Natural killer cell (primary cell): ENCODE measurements at regions not wholly inside any gene's neighbourhood (a gene's known extent, or its start where the extent isn't known, plus 50 kb on each side); places are given as distances from the start of the nearest gene placed in this dataset.

ENCODE experiments used
- ATAC-seq, 3 donors: fragments of 150-1000 bp in 2 of 3; fragments of 200-7000 bp in 1 of 3; cut with Tn5 transposase; 1 replicate in 1 of 3; 2 replicates in 2 of 3; pipeline ENCODE4 v1.10.0; 2021; ENCODE audit warnings: mild to moderate bottlenecking in 2 of 3, moderate library complexity in 2 of 3
- DNase-seq, 2 donors: peaks; one replicate each; pipeline versions ENCODE4 v3.0.0 to v3.0.0-alpha.2; 2013 to 2021; ENCODE audit warnings: mixed read lengths in 1 of 2
- H3K27ac ChIP-seq: one replicate; pipeline ENCODE4 v1.5.1; 2013; ENCODE audit warnings: mild to moderate bottlenecking, low read length
- H3K27me3 ChIP-seq: one replicate; pipeline ENCODE4 v1.6.1; 2013; ENCODE audit warnings: low read length; ENCODE audit not compliant: control insufficient read depth, insufficient read depth
- H3K36me3 ChIP-seq: one replicate; pipeline ENCODE4 v1.6.1; 2013; ENCODE audit warnings: low read length; ENCODE audit not compliant: control insufficient read depth, insufficient read depth
- H3K4me1 ChIP-seq: one replicate; pipeline ENCODE4 v1.6.1; 2013; ENCODE audit warnings: low read length; ENCODE audit not compliant: control insufficient read depth, insufficient read depth
- H3K4me3 ChIP-seq: one replicate; pipeline ENCODE4 v1.5.1; 2013; ENCODE audit warnings: low read length
- H3K9me3 ChIP-seq: one replicate; pipeline ENCODE4 v1.6.1; 2013; ENCODE audit warnings: low read length; ENCODE audit not compliant: control insufficient read depth, insufficient read depth
- H3K27ac Mint-ChIP-seq, 2 donors: one replicate each; pipeline ENCODE4 v1.8.0; 2022; ENCODE audit warnings: mild to moderate bottlenecking in 2 of 2, mixed read lengths in 2 of 2, moderate library complexity in 1 of 2
- H3K27me3 Mint-ChIP-seq, 2 donors: one replicate each; pipeline ENCODE4 v1.8.0; 2022; ENCODE audit warnings: low read depth in 2 of 2, mixed read lengths in 2 of 2
- H3K36me3 Mint-ChIP-seq: one replicate; pipeline ENCODE4 v1.8.0; 2022; ENCODE audit warnings: mixed read lengths
- H3K4me1 Mint-ChIP-seq, 2 donors: one replicate each; pipeline ENCODE4 v1.8.0; 2022; ENCODE audit warnings: mixed read lengths in 2 of 2
- H3K4me3 Mint-ChIP-seq: one replicate; pipeline ENCODE4 v1.8.0; 2022; ENCODE audit warnings: mild to moderate bottlenecking, moderate library complexity, mixed read lengths
- H3K9me3 Mint-ChIP-seq, 2 donors: one replicate each; pipeline ENCODE4 v1.8.0; 2022; ENCODE audit warnings: mixed read lengths in 2 of 2
- CTCF ChIP-seq: fragments of 200-600 bp; IDR thresholded peaks from one replicate; pipeline ENCODE4 v1.8.0; 2022; ENCODE audit warnings: antibody characterized with exemption
- WGBS: methylation state at CpG from one replicate; pipeline ENCODE4 v1.1.7; 2013; ENCODE audit warnings: missing lambda C conversion rate; ENCODE audit not compliant: insufficient coverage; 5-methylcytosine and 5-hydroxymethylcytosine counted together
- intact Hi-C: fragments of 100-400 bp; cut with micrococcal nuclease; formaldehyde crosslinking; loops from one replicate; pipeline ENCODE4 v1.14.2; 2022

- no peak overlapping the region for H3K27ac Mint-ChIP-seq
- ATAC-seq: no peak
- no peaks in the 10 kb centered on the region for H3K27me3 Mint-ChIP-seq
- intact Hi-C loops: no loop called here
- Histone ChIP-seq H3K4me1 (no peaks in the 10 kb centered on the region), H3K27me3 (no peaks in the 10 kb centered on the region), H3K36me3 (no peaks in the 10 kb centered on the region), H3K9me3 (no peaks in the 10 kb centered on the region), H3K27ac (no peak overlapping the region), H3K4me3 (no peak overlapping the region)
- no peaks in the 10 kb centered on the region for H3K36me3 Mint-ChIP-seq
- no peak for DNase-seq
- H3K4me1 Mint-ChIP-seq: no peaks in the 10 kb centered on the region
- TF ChIP-seq CTCF: no peak
- H3K4me3 Mint-ChIP-seq: no peak overlapping the region
- 0% methylated on average over 2 of the region's 2 CpGs for WGBS
- no peaks in the 10 kb centered on the region for H3K9me3 Mint-ChIP-seq
Observed at GRCh38 chr3:4234889-4235288, 68.3 kb upstream of the SETMAR start.

DNA sequence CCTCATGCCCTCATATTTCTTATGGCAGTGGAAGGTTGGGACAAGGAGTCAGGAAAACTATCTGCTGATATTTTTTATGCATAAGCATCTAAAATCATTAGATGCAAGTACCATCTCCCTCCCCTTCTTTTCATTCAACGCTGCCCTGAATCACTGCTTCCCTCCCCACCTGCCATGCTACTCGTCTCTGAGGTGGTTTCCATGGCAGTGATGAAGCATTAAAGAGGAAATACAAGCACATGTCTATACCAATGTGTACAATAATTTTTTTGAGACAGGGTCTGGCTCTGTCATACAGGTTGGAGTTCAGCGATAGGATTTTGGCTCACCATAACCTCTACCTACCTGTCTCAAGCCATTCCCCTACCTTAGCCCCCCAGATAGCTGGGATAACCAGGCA, 67.5 kb upstream of the SETMAR start:
- Mint-ChIP-seq H3K4me1 (no peaks in the 10 kb centered on the region), H3K9me3 (no peaks in the 10 kb centered on the region), H3K4me3 (no peak overlapping the region), H3K36me3 (no peaks in the 10 kb centered on the region), H3K27ac (no peak overlapping the region), H3K27me3 (no peaks in the 10 kb centered on the region)
- Histone ChIP-seq H3K27ac (no peak overlapping the region), H3K9me3 (no peaks in the 10 kb centered on the region), H3K36me3 (no peaks in the 10 kb centered on the region), H3K4me1 (no peaks in the 10 kb centered on the region), H3K27me3 (no peaks in the 10 kb centered on the region), H3K4me3 (no peak overlapping the region)
- no peak for DNase-seq
- no peak for ATAC-seq
- WGBS: 26% methylated on average over 3 of the region's 3 CpGs
- no peak for TF ChIP-seq CTCF
- intact Hi-C loops: no loop called here

GRCh38 chr3:4241595-4242170, 61.5 kb upstream of the SETMAR start:
- peaks cover 0 to 4% of the 10 kb centered on the region in 2 donors for H3K9me3 Mint-ChIP-seq
- H3K27ac Mint-ChIP-seq: no peak overlapping the region
- intact Hi-C loops: no loop called here
- no peaks in the 10 kb centered on the region for H3K27me3 Mint-ChIP-seq
- no peaks in the 10 kb centered on the region for H3K4me1 Mint-ChIP-seq
- ATAC-seq (no peak), DNase-seq (no peak)
- Histone ChIP-seq H3K27me3 (no peaks in the 10 kb centered on the region), H3K27ac (no peak overlapping the region), H3K9me3 (no peaks in the 10 kb centered on the region), H3K36me3 (no peaks in the 10 kb centered on the region), H3K4me1 (no peaks in the 10 kb centered on the region), H3K4me3 (no peak overlapping the region)
- no peak overlapping the region for H3K4me3 Mint-ChIP-seq
- 93% methylated on average over 8 of the region's 8 CpGs for WGBS
- H3K36me3 Mint-ChIP-seq: no peaks in the 10 kb centered on the region
- TF ChIP-seq CTCF: no peak

DNA sequence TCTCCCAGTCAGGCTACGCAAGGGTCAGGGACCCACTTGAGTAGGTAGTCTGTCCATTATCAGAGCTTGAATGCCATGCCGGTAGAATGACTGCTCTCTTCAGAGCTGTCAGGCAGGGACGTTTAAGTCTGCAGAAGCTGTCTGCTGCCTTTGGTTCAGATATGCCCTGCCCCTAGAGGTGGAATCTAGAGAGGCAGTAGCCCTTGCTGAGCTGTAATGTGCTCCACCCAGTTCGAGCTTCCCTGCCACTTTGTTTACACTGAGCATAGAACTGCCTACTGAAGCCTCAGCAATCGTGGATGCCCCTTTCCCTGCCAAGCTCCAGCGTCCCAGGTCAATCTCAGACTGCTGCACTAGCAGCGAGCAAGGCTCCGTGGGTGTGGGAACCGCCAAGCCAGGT, 57.5 kb upstream of the SETMAR start:
- no peaks in the 10 kb centered on the region for H3K4me1 Mint-ChIP-seq
- no peaks in the 10 kb centered on the region for H3K27me3 ChIP-seq
- no peak for ATAC-seq
- no peaks in the 10 kb centered on the region for H3K4me1 ChIP-seq
- DNase-seq: no peak
- no peaks in the 10 kb centered on the region for H3K9me3 ChIP-seq
- H3K4me3 Mint-ChIP-seq: no peak overlapping the region
- H3K27ac ChIP-seq: no peak overlapping the region
- no peak overlapping the region for H3K4me3 ChIP-seq
- 87% methylated on average over 9 of the region's 9 CpGs for WGBS
- intact Hi-C loops: no loop called here
- H3K27me3 Mint-ChIP-seq: no peaks in the 10 kb centered on the region
- H3K36me3 ChIP-seq: no peaks in the 10 kb centered on the region
- no peaks in the 10 kb centered on the region for H3K36me3 Mint-ChIP-seq
- peaks cover 0 to 4% of the 10 kb centered on the region in 2 donors for H3K9me3 Mint-ChIP-seq
- TF ChIP-seq CTCF: no peak
- H3K27ac Mint-ChIP-seq: no peak overlapping the region
